Spleen (tissue), 11 donors: ENCODE measurements at regions not wholly inside any gene's neighbourhood (a gene's known extent, or its start where the extent isn't known, plus 50 kb on each side); places are given as distances from the start of the nearest gene placed in this dataset.

Experiments
- DNase-seq: peaks from one replicate; pipeline ENCODE4 v3.0.0-alpha.2; 2020
- H3K27ac ChIP-seq, 8 donors: fragments of 200-600 bp; sonication (generic) in 7 of 8; 1 replicate in 4 of 8; 2 replicates in 4 of 8; pipeline versions ENCODE4 v1.5.0 to v1.8.0; 2016 to 2021; ENCODE audit warnings: inconsistent platforms in 4 of 8, mild to moderate bottlenecking in 4 of 8, moderate library complexity in 1 of 8
- H3K27me3 ChIP-seq, 7 donors: fragments of 200-600 bp; sonication (generic) in 6 of 7; replicated peaks in 1 of 7; 1 replicate in 4 of 7; 2 replicates in 3 of 7; pipeline versions ENCODE4 v1.5.0 to v1.8.0; 2016 to 2021; ENCODE audit warnings: inconsistent platforms in 3 of 7, mild to moderate bottlenecking in 1 of 7
- H3K36me3 ChIP-seq, 6 donors: fragments of 200-600 bp; sonication (generic) in 5 of 6; 1 replicate in 4 of 6; 2 replicates in 2 of 6; pipeline versions ENCODE4 v1.5.0 to v1.8.0; 2016 to 2021; ENCODE audit warnings: inconsistent platforms in 2 of 6
- H3K4me1 ChIP-seq, 6 donors: fragments of 200-600 bp; sonication (generic) in 5 of 6; 1 replicate in 3 of 6; 2 replicates in 3 of 6; pipeline versions ENCODE4 v1.5.0 to v1.8.0; 2016 to 2021; ENCODE audit warnings: inconsistent platforms in 3 of 6
- H3K4me3 ChIP-seq, 8 donors: fragments of 200-600 bp; sonication (generic) in 7 of 8; 1 replicate in 4 of 8; 2 replicates in 4 of 8; pipeline versions ENCODE4 v1.5.0 to v1.8.0; 2016 to 2021; ENCODE audit warnings: inconsistent platforms in 4 of 8, mild to moderate bottlenecking in 4 of 8, moderate library complexity in 2 of 8
- H3K9me3 ChIP-seq, 8 donors: fragments of 200-600 bp; sonication (generic) in 7 of 8; 1 replicate in 4 of 8; 2 replicates in 4 of 8; pipeline versions ENCODE4 v1.5.0 to v1.8.0; 2016 to 2021; ENCODE audit warnings: inconsistent platforms in 4 of 8
- CTCF ChIP-seq, 11 experiments: fragments of 200-600 bp in 7 of 11; fragments of 450-650 bp in 4 of 11; sonication (generic) in 4 of 11; IDR thresholded peaks in 8 of 11; conservative IDR thresholded peaks in 3 of 11; 1 replicate in 7 of 11; 2 replicates in 4 of 11; pipeline versions ENCODE4 v1.4.0 to v1.8.0; 2016 to 2021; ENCODE audit warnings: antibody characterized with exemption in 11 of 11, inconsistent platforms in 4 of 11, mild to moderate bottlenecking in 1 of 11
- POLR2A ChIP-seq, 3 donors: fragments of 450-650 bp; IDR thresholded peaks; one replicate each; pipeline ENCODE4 v1.5.1; 2017; ENCODE audit warnings: antibody characterized with exemption in 3 of 3, mild to moderate bottlenecking in 1 of 3
- POLR2AphosphoS5 ChIP-seq, 3 donors: sonication (generic); formaldehyde crosslinking; IDR thresholded peaks; one replicate each; pipeline ENCODE4 v1.5.1; 2017; ENCODE audit warnings: antibody characterized with exemption in 3 of 3
- WGBS, 5 donors: extraction: QIAGEN DNeasy Blood & Tissue Kit in 3 of 5; methylation state at CpG; one replicate each; pipeline versions ENCODE4 v1.1.5 to v1.1.7; 2013 to 2018; 5-methylcytosine and 5-hydroxymethylcytosine counted together
- intact Hi-C: fragments of 100-400 bp; cut with DNase I; formaldehyde crosslinking; loops from one replicate; pipeline ENCODE4 v1.15.0; 2023; ENCODE audit warnings: low total_unique reads
- donor health status: healthy with polysubstance abuse.
- donor health status: DM: no; HTN: no; CAD: no; lungs with moderate emphysema.
- donor health status: DM: no; HTN: no; CAD: no.
- donor health status: Bipolar disorder and iron deficiency.
- donor health status: healthy.
- donor health status: DM: no; HTN: no; CAD: no.
- donor health status: DM: yes; HTN: yes; CAD: no.

- Histone ChIP-seq H3K4me1 (peaks cover 0 to 8% (median 0%) of the 10 kb centered on the region in 6 donors), H3K27me3 (no peaks in the 10 kb centered on the region), H3K9me3 (no peaks in the 10 kb centered on the region), H3K36me3 (no peaks in the 10 kb centered on the region), H3K27ac (no peak overlapping the region), H3K4me3 (no peak overlapping the region)
- DNase-seq: no peak
- TF ChIP-seq POLR2A (IDR thresholded peaks at IDR 0.05) (no peak), POLR2AphosphoS5 (IDR thresholded peaks at IDR 0.05) (no peak), CTCF (IDR thresholded peaks at IDR 0.05 in 8 of 11, conservative IDR thresholded peaks at IDR 0.05 in 3 of 11) (no peak)
- intact Hi-C loops: no loop called here
- 83 to 93% (median 90%) methylated on average over 6 of the region's 6 CpGs for WGBS, 5 donors
These were observed 117.4 kb upstream of the LIMCH1 start for GRCh38 chr4:41420541-41420940.

GRCh38 chr4:41423117-41423516 is 114.8 kb upstream of the LIMCH1 start:
- DNase-seq: no peak
- intact Hi-C loops: no loop called here
- WGBS, 5 donors: 83 to 95% (median 91%) methylated on average over 3 of the region's 3 CpGs
- Histone ChIP-seq H3K27me3 (no peaks in the 10 kb centered on the region), H3K27ac (no peak overlapping the region), H3K9me3 (no peaks in the 10 kb centered on the region), H3K4me1 (peaks cover 0 to 25% (median 8%) of the 10 kb centered on the region in 6 donors), H3K36me3 (no peaks in the 10 kb centered on the region), H3K4me3 (no peak overlapping the region)
- TF ChIP-seq POLR2AphosphoS5 (IDR thresholded peaks at IDR 0.05): no peak
- no peak for TF ChIP-seq POLR2A (IDR thresholded peaks at IDR 0.05)
- TF ChIP-seq CTCF (IDR thresholded peaks at IDR 0.05 in 8 of 11, conservative IDR thresholded peaks at IDR 0.05 in 3 of 11): no peak

GRCh38 chr4:41424522-41424921 is 113.4 kb upstream of the LIMCH1 start:
- H3K9me3 ChIP-seq: peaks cover 0 to 1% (median 0%) of the 10 kb centered on the region in 8 donors
- TF ChIP-seq POLR2A (IDR thresholded peaks at IDR 0.05): no peak
- no peak for TF ChIP-seq CTCF (IDR thresholded peaks at IDR 0.05 in 8 of 11, conservative IDR thresholded peaks at IDR 0.05 in 3 of 11)
- TF ChIP-seq POLR2AphosphoS5 (IDR thresholded peaks at IDR 0.05): no peak
- peaks cover 0 to 29% (median 11%) of the 10 kb centered on the region in 6 donors for H3K4me1 ChIP-seq
- H3K4me3 ChIP-seq: no peak overlapping the region
- intact Hi-C loops: no loop called here
- no peak overlapping the region for H3K27ac ChIP-seq
- H3K27me3 ChIP-seq: no peaks in the 10 kb centered on the region
- DNase-seq: no peak
- no peaks in the 10 kb centered on the region for H3K36me3 ChIP-seq

GRCh38 chr4:41425650-41426049 is 112.3 kb upstream of the LIMCH1 start:
- no peak for TF ChIP-seq POLR2AphosphoS5 (IDR thresholded peaks at IDR 0.05)
- no peak for TF ChIP-seq POLR2A (IDR thresholded peaks at IDR 0.05)
- no peak for TF ChIP-seq CTCF (IDR thresholded peaks at IDR 0.05 in 8 of 11, conservative IDR thresholded peaks at IDR 0.05 in 3 of 11)
- no peak overlapping the region for H3K4me3 ChIP-seq
- DNase-seq: no peak
- peaks cover 0 to 29% (median 11%) of the 10 kb centered on the region in 6 donors for H3K4me1 ChIP-seq
- H3K9me3 ChIP-seq: peaks cover 0 to 5% (median 0%) of the 10 kb centered on the region in 8 donors
- H3K36me3 ChIP-seq: no peaks in the 10 kb centered on the region
- no peak overlapping the region for H3K27ac ChIP-seq
- intact Hi-C loops: no loop called here
- H3K27me3 ChIP-seq: no peaks in the 10 kb centered on the region
- WGBS, 5 donors: 91 to 92% methylated on average over 1 of the region's 1 CpG; no CpG with 5 or more reads in 3 of the 5 donors
